ENCODE measurements at regions not wholly inside any gene's neighbourhood (a gene's known extent, or its start where the extent isn't known, plus 50 kb on each side); places are given as distances from the start of the nearest gene placed in this dataset.

- Histone ChIP-seq H3K4me3 (ENCODE audit: insufficient read depth, low read depth, low read length) (no peak overlapping the region), H3K27ac (ENCODE audit: insufficient read depth, low read depth, low read length, poor library complexity, severe bottlenecking) (no peak overlapping the region), H3K36me3 (ENCODE audit: control insufficient read depth, insufficient read depth, low read length) (no peaks in the 10 kb centered on the region), H3K9me3 (ENCODE audit: control insufficient read depth, low read length) (no peaks in the 10 kb centered on the region), H3K4me1 (ENCODE audit: control insufficient read depth, insufficient read depth, low read length) (no peaks in the 10 kb centered on the region), H3K27me3 (ENCODE audit: control insufficient read depth, insufficient read depth, low read length, poor library complexity, severe bottlenecking) (no peaks in the 10 kb centered on the region)
- 94 to 96% methylated on average over 7 of the region's 7 CpGs for WGBS, 2 experiments
These were observed 898.3 kb upstream of the PCDH9 start for GRCh38 chr13:68128297-68128915.

- Histone ChIP-seq H3K4me1 (ENCODE audit: control insufficient read depth, insufficient read depth, low read length) (no peaks in the 10 kb centered on the region), H3K27ac (ENCODE audit: insufficient read depth, low read depth, low read length, poor library complexity, severe bottlenecking) (no peak overlapping the region), H3K27me3 (ENCODE audit: control insufficient read depth, insufficient read depth, low read length, poor library complexity, severe bottlenecking) (no peaks in the 10 kb centered on the region), H3K36me3 (ENCODE audit: control insufficient read depth, insufficient read depth, low read length) (no peaks in the 10 kb centered on the region), H3K4me3 (ENCODE audit: insufficient read depth, low read depth, low read length) (no peak overlapping the region), H3K9me3 (ENCODE audit: control insufficient read depth, low read length) (no peaks in the 10 kb centered on the region)
- 94 to 97% methylated on average over 2 of the region's 2 CpGs for WGBS, 2 experiments
These were observed 894.9 kb upstream of the PCDH9 start for GRCh38 chr13:68125087-68125480.

- WGBS, 2 experiments: 92 to 100% methylated on average over 1 to 2 of the region's 2 CpGs
- Histone ChIP-seq H3K4me3 (ENCODE audit: insufficient read depth, low read depth, low read length) (no peak overlapping the region), H3K27ac (ENCODE audit: insufficient read depth, low read depth, low read length, poor library complexity, severe bottlenecking) (no peak overlapping the region), H3K9me3 (ENCODE audit: control insufficient read depth, low read length) (no peaks in the 10 kb centered on the region), H3K36me3 (ENCODE audit: control insufficient read depth, insufficient read depth, low read length) (no peaks in the 10 kb centered on the region), H3K4me1 (ENCODE audit: control insufficient read depth, insufficient read depth, low read length) (no peaks in the 10 kb centered on the region), H3K27me3 (ENCODE audit: control insufficient read depth, insufficient read depth, low read length, poor library complexity, severe bottlenecking) (no peaks in the 10 kb centered on the region)
These were observed 894.4 kb upstream of the PCDH9 start for GRCh38 chr13:68124437-68125086.

GRCh38 chr13:68110178-68110768 lies 880.1 kb upstream of the PCDH9 start:
- H3K4me3 ChIP-seq (ENCODE audit: insufficient read depth, low read depth, low read length): no peak overlapping the region
- no peak overlapping the region for H3K27ac ChIP-seq (ENCODE audit: insufficient read depth, low read depth, low read length, poor library complexity, severe bottlenecking)
- no peaks in the 10 kb centered on the region for H3K4me1 ChIP-seq (ENCODE audit: control insufficient read depth, insufficient read depth, low read length)
- H3K36me3 ChIP-seq (ENCODE audit: control insufficient read depth, insufficient read depth, low read length): no peaks in the 10 kb centered on the region
- WGBS, 2 experiments: 88 to 94% methylated on average over 2 of the region's 2 CpGs
- H3K27me3 ChIP-seq (ENCODE audit: control insufficient read depth, insufficient read depth, low read length, poor library complexity, severe bottlenecking): no peaks in the 10 kb centered on the region
- H3K9me3 ChIP-seq (ENCODE audit: control insufficient read depth, low read length): no peaks in the 10 kb centered on the region

- H3K9me3 ChIP-seq (ENCODE audit: control insufficient read depth, low read length): no peaks in the 10 kb centered on the region
- no peak overlapping the region for H3K27ac ChIP-seq (ENCODE audit: insufficient read depth, low read depth, low read length, poor library complexity, severe bottlenecking)
- no peaks in the 10 kb centered on the region for H3K27me3 ChIP-seq (ENCODE audit: control insufficient read depth, insufficient read depth, low read length, poor library complexity, severe bottlenecking)
- H3K36me3 ChIP-seq (ENCODE audit: control insufficient read depth, insufficient read depth, low read length): no peaks in the 10 kb centered on the region
- 96 to 97% methylated on average over 29 of the region's 29 CpGs for WGBS, 2 experiments
- H3K4me1 ChIP-seq (ENCODE audit: control insufficient read depth, insufficient read depth, low read length): no peaks in the 10 kb centered on the region
- H3K4me3 ChIP-seq (ENCODE audit: insufficient read depth, low read depth, low read length): no peak overlapping the region
These were observed 877.5 kb upstream of the PCDH9 start for GRCh38 chr13:68107667-68108066.

GRCh38 chr13:68099631-68100030 lies 869.5 kb upstream of the PCDH9 start:
- Histone ChIP-seq H3K9me3 (ENCODE audit: control insufficient read depth, low read length) (no peaks in the 10 kb centered on the region), H3K27me3 (ENCODE audit: control insufficient read depth, insufficient read depth, low read length, poor library complexity, severe bottlenecking) (no peaks in the 10 kb centered on the region), H3K27ac (ENCODE audit: insufficient read depth, low read depth, low read length, poor library complexity, severe bottlenecking) (no peak overlapping the region), H3K36me3 (ENCODE audit: control insufficient read depth, insufficient read depth, low read length) (no peaks in the 10 kb centered on the region), H3K4me1 (ENCODE audit: control insufficient read depth, insufficient read depth, low read length) (no peaks in the 10 kb centered on the region), H3K4me3 (ENCODE audit: insufficient read depth, low read depth, low read length) (no peak overlapping the region)
- 90 to 94% methylated on average over 2 of the region's 2 CpGs for WGBS, 2 experiments

GRCh38 chr13:68081061-68081460 lies 850.9 kb upstream of the PCDH9 start:
- no peak overlapping the region for H3K27ac ChIP-seq (ENCODE audit: insufficient read depth, low read depth, low read length, poor library complexity, severe bottlenecking)
- no peaks in the 10 kb centered on the region for H3K27me3 ChIP-seq (ENCODE audit: control insufficient read depth, insufficient read depth, low read length, poor library complexity, severe bottlenecking)
- H3K9me3 ChIP-seq (ENCODE audit: control insufficient read depth, low read length): no peaks in the 10 kb centered on the region
- WGBS, 2 experiments: 100% methylated on average over 1 to 2 of the region's 2 CpGs
- no peak overlapping the region for H3K4me3 ChIP-seq (ENCODE audit: insufficient read depth, low read depth, low read length)
- no peaks in the 10 kb centered on the region for H3K36me3 ChIP-seq (ENCODE audit: control insufficient read depth, insufficient read depth, low read length)
- H3K4me1 ChIP-seq (ENCODE audit: control insufficient read depth, insufficient read depth, low read length): no peaks in the 10 kb centered on the region

- H3K27ac ChIP-seq (ENCODE audit: insufficient read depth, low read depth, low read length, poor library complexity, severe bottlenecking): no peak overlapping the region
- no peaks in the 10 kb centered on the region for H3K36me3 ChIP-seq (ENCODE audit: control insufficient read depth, insufficient read depth, low read length)
- 100% methylated on average over 1 of the region's 1 CpG; no CpG with 5 or more reads in 1 of the 2 experiments for WGBS, 2 experiments
These were observed 848.7 kb upstream of the PCDH9 start for GRCh38 chr13:68078874-68079273.

GRCh38 chr13:68078469-68078868 lies 848.3 kb upstream of the PCDH9 start:
- Histone ChIP-seq H3K27ac (ENCODE audit: insufficient read depth, low read depth, low read length, poor library complexity, severe bottlenecking) (no peak overlapping the region), H3K4me3 (ENCODE audit: insufficient read depth, low read depth, low read length) (no peak overlapping the region), H3K9me3 (ENCODE audit: control insufficient read depth, low read length) (no peaks in the 10 kb centered on the region), H3K36me3 (ENCODE audit: control insufficient read depth, insufficient read depth, low read length) (no peaks in the 10 kb centered on the region), H3K4me1 (ENCODE audit: control insufficient read depth, insufficient read depth, low read length) (no peaks in the 10 kb centered on the region), H3K27me3 (ENCODE audit: control insufficient read depth, insufficient read depth, low read length, poor library complexity, severe bottlenecking) (no peaks in the 10 kb centered on the region)
- 88 to 92% methylated on average over 1 to 2 of the region's 2 CpGs for WGBS, 2 experiments

More at GRCh38 chr13:68078874-68079273, 848.7 kb upstream of the PCDH9 start:
- Histone ChIP-seq H3K4me3 (ENCODE audit: insufficient read depth, low read depth, low read length) (no peak overlapping the region), H3K9me3 (ENCODE audit: control insufficient read depth, low read length) (no peaks in the 10 kb centered on the region), H3K4me1 (ENCODE audit: control insufficient read depth, insufficient read depth, low read length) (no peaks in the 10 kb centered on the region), H3K27me3 (ENCODE audit: control insufficient read depth, insufficient read depth, low read length, poor library complexity, severe bottlenecking) (no peaks in the 10 kb centered on the region)

GRCh38 chr13:68076046-68076445 lies 845.9 kb upstream of the PCDH9 start:
- Histone ChIP-seq H3K36me3 (ENCODE audit: control insufficient read depth, insufficient read depth, low read length) (no peaks in the 10 kb centered on the region), H3K4me3 (ENCODE audit: insufficient read depth, low read depth, low read length) (no peak overlapping the region), H3K9me3 (ENCODE audit: control insufficient read depth, low read length) (no peaks in the 10 kb centered on the region), H3K4me1 (ENCODE audit: control insufficient read depth, insufficient read depth, low read length) (no peaks in the 10 kb centered on the region), H3K27ac (ENCODE audit: insufficient read depth, low read depth, low read length, poor library complexity, severe bottlenecking) (no peak overlapping the region), H3K27me3 (ENCODE audit: control insufficient read depth, insufficient read depth, low read length, poor library complexity, severe bottlenecking) (no peaks in the 10 kb centered on the region)
- 95% methylated on average over 8 to 9 of the region's 9 CpGs for WGBS, 2 experiments
